SK-N-SH treated with all-trans-retinoic acid at 6 μM for 48 hours (cell line): ENCODE measurements at regions not wholly inside any gene's neighbourhood (a gene's known extent, or its start where the extent isn't known, plus 50 kb on each side); places are given as distances from the start of the nearest gene placed in this dataset.

Experiments used
- ATAC-seq: fragments of 200-7000 bp; cut with Tn5 transposase; 3 replicates; pipeline ENCODE4 v1.9.1; 2020; ENCODE audit warnings: mild to moderate bottlenecking, moderate library complexity
- ARNTL ChIP-seq: fragments of 450-650 bp; formaldehyde crosslinking; IDR thresholded peaks from 2 replicates; pipeline ENCODE4 v1.5.0; 2020; ENCODE audit warnings: low read depth, mild to moderate bottlenecking, moderate library complexity, borderline replicate concordance
- CREB5 ChIP-seq: fragments of 250-450 bp; sonication (Bioruptor Pico); IDR thresholded peaks from 2 replicates; pipeline ENCODE4 v1.5.1; 2020; ENCODE audit warnings: low read depth, mild to moderate bottlenecking, moderate library complexity
- ESRRG ChIP-seq: fragments of 250-450 bp; sonication (Bioruptor Pico); IDR thresholded peaks from 2 replicates; pipeline ENCODE4 v1.6.1; 2021; ENCODE audit warnings: mild to moderate bottlenecking
- ISL1 ChIP-seq: fragments of 250-450 bp; sonication (Bioruptor Pico); IDR thresholded peaks from 2 replicates; pipeline ENCODE4 v2.1.2; 2022; ENCODE audit warnings: mild to moderate bottlenecking, moderate library complexity
- OSR1 ChIP-seq: fragments of 250-450 bp; sonication (Bioruptor Pico); IDR thresholded peaks from 2 replicates; pipeline ENCODE4 v1.8.0; 2022; ENCODE audit warnings: moderate library complexity, mild to moderate bottlenecking, inconsistent platforms
- POU6F1 ChIP-seq: fragments of 250-450 bp; sonication (Bioruptor Pico); IDR thresholded peaks from 2 replicates; pipeline ENCODE4 v1.8.0; 2021; ENCODE audit warnings: low read depth, mild to moderate bottlenecking, moderate library complexity, borderline replicate concordance
- TCF4 ChIP-seq: fragments of 250-450 bp; sonication (Bioruptor Pico); IDR thresholded peaks from 2 replicates; pipeline ENCODE4 v1.8.0; 2021; ENCODE audit warnings: mild to moderate bottlenecking, moderate library complexity, borderline replicate concordance
- ZC3H10 ChIP-seq: fragments of 250-450 bp; sonication (Bioruptor Pico); IDR thresholded peaks from 2 replicates; pipeline ENCODE4 v1.5.1; 2021; ENCODE audit warnings: mild to moderate bottlenecking, moderate library complexity
- ZFP3 ChIP-seq: fragments of 250-450 bp; sonication (Bioruptor Pico); IDR thresholded peaks from 2 replicates; pipeline ENCODE4 v1.5.0; 2020; ENCODE audit warnings: mild to moderate bottlenecking, moderate library complexity
- ZNF8 ChIP-seq: fragments of 450-650 bp; formaldehyde crosslinking; IDR thresholded peaks from 2 replicates; pipeline ENCODE4 v1.5.0; 2020; ENCODE audit warnings: mild to moderate bottlenecking, moderate library complexity
- TF ChIP-seq, protein P1 (sequence below): fragments of 250-450 bp; sonication (Bioruptor Pico); IDR thresholded peaks from 2 replicates; pipeline ENCODE4 v1.5.0; 2020; ENCODE audit warnings: mild to moderate bottlenecking, moderate library complexity
- TF ChIP-seq, protein P2 (sequence below): fragments of 250-450 bp; sonication (Bioruptor Pico); IDR thresholded peaks from 2 replicates; pipeline ENCODE4 v1.5.1; 2021; ENCODE audit warnings: mild to moderate bottlenecking, moderate library complexity
- TF ChIP-seq, protein P3 (sequence below): fragments of 250-450 bp; sonication (Bioruptor Pico); IDR thresholded peaks from 2 replicates; pipeline ENCODE4 v1.8.0; 2020; ENCODE audit warnings: mild to moderate bottlenecking, moderate library complexity, borderline replicate concordance

DNA sequence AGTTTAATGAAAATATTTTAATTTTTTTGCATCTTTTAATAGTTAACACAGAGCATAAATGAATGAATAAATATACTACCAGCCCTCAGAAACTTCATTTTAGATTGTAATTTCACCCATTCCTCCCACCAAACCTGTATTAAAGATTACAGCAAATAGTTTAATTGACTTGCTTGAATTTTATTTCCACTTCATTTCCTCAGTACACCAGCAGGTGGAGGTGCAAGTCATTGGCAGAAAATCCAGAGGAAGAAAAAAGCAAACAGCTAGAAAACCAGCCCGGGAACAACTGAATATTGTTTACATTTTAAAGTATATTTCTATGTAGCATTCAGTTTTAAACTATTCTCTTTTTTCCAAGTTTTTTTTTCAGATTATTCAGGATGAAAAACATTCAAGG is 177.8 kb downstream of the OLFM4 start:
- no peak for ATAC-seq
- TF ChIP-seq CREB5 (no peak), OSR1 (CRISPR knock-in tag) (no peak), ZNF8 (CRISPR knock-in tag) (no peak), POU6F1 (CRISPR knock-in tag) (no peak), ZC3H10 (CRISPR knock-in tag) (no peak)
- TF ChIP-seq, protein P1, sequence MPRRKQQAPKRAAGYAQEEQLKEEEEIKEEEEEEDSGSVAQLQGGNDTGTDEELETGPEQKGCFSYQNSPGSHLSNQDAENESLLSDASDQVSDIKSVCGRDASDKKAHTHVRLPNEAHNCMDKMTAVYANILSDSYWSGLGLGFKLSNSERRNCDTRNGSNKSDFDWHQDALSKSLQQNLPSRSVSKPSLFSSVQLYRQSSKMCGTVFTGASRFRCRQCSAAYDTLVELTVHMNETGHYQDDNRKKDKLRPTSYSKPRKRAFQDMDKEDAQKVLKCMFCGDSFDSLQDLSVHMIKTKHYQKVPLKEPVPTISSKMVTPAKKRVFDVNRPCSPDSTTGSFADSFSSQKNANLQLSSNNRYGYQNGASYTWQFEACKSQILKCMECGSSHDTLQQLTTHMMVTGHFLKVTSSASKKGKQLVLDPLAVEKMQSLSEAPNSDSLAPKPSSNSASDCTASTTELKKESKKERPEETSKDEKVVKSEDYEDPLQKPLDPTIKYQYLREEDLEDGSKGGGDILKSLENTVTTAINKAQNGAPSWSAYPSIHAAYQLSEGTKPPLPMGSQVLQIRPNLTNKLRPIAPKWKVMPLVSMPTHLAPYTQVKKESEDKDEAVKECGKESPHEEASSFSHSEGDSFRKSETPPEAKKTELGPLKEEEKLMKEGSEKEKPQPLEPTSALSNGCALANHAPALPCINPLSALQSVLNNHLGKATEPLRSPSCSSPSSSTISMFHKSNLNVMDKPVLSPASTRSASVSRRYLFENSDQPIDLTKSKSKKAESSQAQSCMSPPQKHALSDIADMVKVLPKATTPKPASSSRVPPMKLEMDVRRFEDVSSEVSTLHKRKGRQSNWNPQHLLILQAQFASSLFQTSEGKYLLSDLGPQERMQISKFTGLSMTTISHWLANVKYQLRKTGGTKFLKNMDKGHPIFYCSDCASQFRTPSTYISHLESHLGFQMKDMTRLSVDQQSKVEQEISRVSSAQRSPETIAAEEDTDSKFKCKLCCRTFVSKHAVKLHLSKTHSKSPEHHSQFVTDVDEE (CRISPR knock-in tag), result no peak
- TF ChIP-seq, protein P2, sequence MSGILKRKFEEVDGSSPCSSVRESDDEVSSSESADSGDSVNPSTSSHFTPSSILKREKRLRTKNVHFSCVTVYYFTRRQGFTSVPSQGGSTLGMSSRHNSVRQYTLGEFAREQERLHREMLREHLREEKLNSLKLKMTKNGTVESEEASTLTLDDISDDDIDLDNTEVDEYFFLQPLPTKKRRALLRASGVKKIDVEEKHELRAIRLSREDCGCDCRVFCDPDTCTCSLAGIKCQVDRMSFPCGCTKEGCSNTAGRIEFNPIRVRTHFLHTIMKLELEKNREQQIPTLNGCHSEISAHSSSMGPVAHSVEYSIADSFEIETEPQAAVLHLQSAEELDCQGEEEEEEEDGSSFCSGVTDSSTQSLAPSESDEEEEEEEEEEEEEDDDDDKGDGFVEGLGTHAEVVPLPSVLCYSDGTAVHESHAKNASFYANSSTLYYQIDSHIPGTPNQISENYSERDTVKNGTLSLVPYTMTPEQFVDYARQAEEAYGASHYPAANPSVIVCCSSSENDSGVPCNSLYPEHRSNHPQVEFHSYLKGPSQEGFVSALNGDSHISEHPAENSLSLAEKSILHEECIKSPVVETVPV (CRISPR knock-in tag), result no peak
- TF ChIP-seq, protein P3, sequence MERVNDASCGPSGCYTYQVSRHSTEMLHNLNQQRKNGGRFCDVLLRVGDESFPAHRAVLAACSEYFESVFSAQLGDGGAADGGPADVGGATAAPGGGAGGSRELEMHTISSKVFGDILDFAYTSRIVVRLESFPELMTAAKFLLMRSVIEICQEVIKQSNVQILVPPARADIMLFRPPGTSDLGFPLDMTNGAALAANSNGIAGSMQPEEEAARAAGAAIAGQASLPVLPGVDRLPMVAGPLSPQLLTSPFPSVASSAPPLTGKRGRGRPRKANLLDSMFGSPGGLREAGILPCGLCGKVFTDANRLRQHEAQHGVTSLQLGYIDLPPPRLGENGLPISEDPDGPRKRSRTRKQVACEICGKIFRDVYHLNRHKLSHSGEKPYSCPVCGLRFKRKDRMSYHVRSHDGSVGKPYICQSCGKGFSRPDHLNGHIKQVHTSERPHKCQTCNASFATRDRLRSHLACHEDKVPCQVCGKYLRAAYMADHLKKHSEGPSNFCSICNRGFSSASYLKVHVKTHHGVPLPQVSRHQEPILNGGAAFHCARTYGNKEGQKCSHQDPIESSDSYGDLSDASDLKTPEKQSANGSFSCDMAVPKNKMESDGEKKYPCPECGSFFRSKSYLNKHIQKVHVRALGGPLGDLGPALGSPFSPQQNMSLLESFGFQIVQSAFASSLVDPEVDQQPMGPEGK (CRISPR knock-in tag), result no peak

- no peak for ATAC-seq
- no peak for TF ChIP-seq ARNTL (CRISPR knock-in tag)
- TF ChIP-seq ESRRG, result no peak
- no peak for TF ChIP-seq ZFP3 (CRISPR knock-in tag)
- TF ChIP-seq, protein P2 (CRISPR knock-in tag), result no peak
- no peak for TF ChIP-seq TCF4 (CRISPR knock-in tag)
These were observed 178.9 kb downstream of the OLFM4 start for GRCh38 chr13:53207556-53207955.

DNA sequence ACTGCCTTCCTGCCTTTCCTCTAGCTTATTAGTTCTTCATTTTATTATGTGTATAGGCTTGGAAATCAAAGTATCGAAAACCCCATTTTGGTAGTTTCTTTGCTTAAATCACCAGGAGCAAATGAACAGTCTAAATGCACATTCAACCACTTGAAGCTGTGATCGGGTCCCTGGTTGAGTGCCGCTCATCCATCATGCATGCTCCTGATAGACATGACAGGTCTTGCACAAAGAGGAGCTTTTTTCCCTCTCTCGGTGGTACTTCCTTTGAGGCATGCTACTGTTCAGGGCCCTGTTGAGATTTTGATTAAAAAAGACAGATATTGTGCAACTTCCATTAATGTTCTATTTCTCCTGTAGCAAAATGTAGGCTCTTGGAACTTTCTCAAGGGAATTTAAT is 185.8 kb downstream of the OLFM4 start:
- ATAC-seq, result no peak
- TF ChIP-seq, protein P1 (CRISPR knock-in tag), result no peak
- TF ChIP-seq TCF4 (CRISPR knock-in tag) (no peak), ISL1 (CRISPR knock-in tag) (peak; percentile 40; the same call in 1 of the 2 replicates), ZFP3 (CRISPR knock-in tag) (no peak)
